ENCODE measurements at regions not wholly inside any gene's neighbourhood (a gene's known extent, or its start where the extent isn't known, plus 50 kb on each side); places are given as distances from the start of the nearest gene placed in this dataset.

DNA sequence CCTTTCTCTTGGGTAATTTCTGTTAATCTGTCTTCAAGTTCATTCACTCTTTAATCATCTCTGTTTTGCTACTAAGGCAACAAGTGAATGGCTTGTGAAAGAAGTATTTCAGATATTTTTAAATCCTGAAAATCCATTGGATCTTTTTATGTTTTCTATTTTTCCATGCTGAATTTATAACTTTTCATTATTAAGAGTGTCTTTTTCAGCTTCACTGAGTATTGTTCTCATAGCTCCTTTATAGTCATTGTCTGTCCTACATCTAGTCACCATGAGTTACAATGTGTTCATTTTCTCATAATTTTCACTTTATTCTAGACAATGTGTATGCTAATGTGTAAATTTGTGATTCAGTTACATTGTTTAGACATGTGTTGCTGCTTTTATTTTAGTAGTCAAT, 556.4 kb downstream of the TUSC1 start:
- ATAC-seq (no peak), DNase-seq (ENCODE audit: low read depth, low spot score) (no peak)
- H3K27ac ChIP-seq (ENCODE audit: low read length): no peak overlapping the region
- BruUV-seq (replicated peaks): no TSS peak
- ChIA-PET CTCF (no interaction called here), POLR2A (no interaction called here)
- intact Hi-C loops (cut with micrococcal nuclease; ENCODE audit: unreplicated experiment): no loop called here
- no peaks in the 10 kb centered on the region for H3K27me3 ChIP-seq (ENCODE audit: control insufficient read depth, insufficient read depth, low read length)
- H3K4me1 ChIP-seq (ENCODE audit: control insufficient read depth, insufficient read depth, low read length): no peaks in the 10 kb centered on the region
- H3K4me3 ChIP-seq (ENCODE audit: low read depth in 2 of 2, low read length in 2 of 2): no peak overlapping the region
- H3K9me3 ChIP-seq (ENCODE audit: control insufficient read depth, insufficient read depth, low read depth, low read length): no peaks in the 10 kb centered on the region
- no peaks in the 10 kb centered on the region for H3K36me3 ChIP-seq (ENCODE audit: control insufficient read depth, insufficient read depth, low read length)
- TF ChIP-seq POLR2AphosphoS5 (IDR thresholded peaks at IDR 0.05; ENCODE audit: low read depth, low read length) (no peak), SIN3A (IDR thresholded peaks at IDR 0.05; ENCODE audit: borderline replicate concordance, insufficient read depth, low read depth, low read length) (no peak), TCF7L2 (IDR thresholded peaks at IDR 0.05; ENCODE audit: low read depth, low read length) (no peak)
- TF ChIP-seq, protein P1, sequence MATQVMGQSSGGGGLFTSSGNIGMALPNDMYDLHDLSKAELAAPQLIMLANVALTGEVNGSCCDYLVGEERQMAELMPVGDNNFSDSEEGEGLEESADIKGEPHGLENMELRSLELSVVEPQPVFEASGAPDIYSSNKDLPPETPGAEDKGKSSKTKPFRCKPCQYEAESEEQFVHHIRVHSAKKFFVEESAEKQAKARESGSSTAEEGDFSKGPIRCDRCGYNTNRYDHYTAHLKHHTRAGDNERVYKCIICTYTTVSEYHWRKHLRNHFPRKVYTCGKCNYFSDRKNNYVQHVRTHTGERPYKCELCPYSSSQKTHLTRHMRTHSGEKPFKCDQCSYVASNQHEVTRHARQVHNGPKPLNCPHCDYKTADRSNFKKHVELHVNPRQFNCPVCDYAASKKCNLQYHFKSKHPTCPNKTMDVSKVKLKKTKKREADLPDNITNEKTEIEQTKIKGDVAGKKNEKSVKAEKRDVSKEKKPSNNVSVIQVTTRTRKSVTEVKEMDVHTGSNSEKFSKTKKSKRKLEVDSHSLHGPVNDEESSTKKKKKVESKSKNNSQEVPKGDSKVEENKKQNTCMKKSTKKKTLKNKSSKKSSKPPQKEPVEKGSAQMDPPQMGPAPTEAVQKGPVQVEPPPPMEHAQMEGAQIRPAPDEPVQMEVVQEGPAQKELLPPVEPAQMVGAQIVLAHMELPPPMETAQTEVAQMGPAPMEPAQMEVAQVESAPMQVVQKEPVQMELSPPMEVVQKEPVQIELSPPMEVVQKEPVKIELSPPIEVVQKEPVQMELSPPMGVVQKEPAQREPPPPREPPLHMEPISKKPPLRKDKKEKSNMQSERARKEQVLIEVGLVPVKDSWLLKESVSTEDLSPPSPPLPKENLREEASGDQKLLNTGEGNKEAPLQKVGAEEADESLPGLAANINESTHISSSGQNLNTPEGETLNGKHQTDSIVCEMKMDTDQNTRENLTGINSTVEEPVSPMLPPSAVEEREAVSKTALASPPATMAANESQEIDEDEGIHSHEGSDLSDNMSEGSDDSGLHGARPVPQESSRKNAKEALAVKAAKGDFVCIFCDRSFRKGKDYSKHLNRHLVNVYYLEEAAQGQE (IDR thresholded peaks at IDR 0.05; ENCODE audit: insufficient read depth in 1 of 2, low read depth in 2 of 2, low read length in 1 of 2): no peak
- TF ChIP-seq, protein P2, sequence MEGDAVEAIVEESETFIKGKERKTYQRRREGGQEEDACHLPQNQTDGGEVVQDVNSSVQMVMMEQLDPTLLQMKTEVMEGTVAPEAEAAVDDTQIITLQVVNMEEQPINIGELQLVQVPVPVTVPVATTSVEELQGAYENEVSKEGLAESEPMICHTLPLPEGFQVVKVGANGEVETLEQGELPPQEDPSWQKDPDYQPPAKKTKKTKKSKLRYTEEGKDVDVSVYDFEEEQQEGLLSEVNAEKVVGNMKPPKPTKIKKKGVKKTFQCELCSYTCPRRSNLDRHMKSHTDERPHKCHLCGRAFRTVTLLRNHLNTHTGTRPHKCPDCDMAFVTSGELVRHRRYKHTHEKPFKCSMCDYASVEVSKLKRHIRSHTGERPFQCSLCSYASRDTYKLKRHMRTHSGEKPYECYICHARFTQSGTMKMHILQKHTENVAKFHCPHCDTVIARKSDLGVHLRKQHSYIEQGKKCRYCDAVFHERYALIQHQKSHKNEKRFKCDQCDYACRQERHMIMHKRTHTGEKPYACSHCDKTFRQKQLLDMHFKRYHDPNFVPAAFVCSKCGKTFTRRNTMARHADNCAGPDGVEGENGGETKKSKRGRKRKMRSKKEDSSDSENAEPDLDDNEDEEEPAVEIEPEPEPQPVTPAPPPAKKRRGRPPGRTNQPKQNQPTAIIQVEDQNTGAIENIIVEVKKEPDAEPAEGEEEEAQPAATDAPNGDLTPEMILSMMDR (IDR thresholded peaks at IDR 0.05): no peak
- in situ Hi-C loops (cut with HindIII; ENCODE audit: low pct_unique_long_range_greater_than_20kb, low sequenced_read_pairs): no loop called here

DNA sequence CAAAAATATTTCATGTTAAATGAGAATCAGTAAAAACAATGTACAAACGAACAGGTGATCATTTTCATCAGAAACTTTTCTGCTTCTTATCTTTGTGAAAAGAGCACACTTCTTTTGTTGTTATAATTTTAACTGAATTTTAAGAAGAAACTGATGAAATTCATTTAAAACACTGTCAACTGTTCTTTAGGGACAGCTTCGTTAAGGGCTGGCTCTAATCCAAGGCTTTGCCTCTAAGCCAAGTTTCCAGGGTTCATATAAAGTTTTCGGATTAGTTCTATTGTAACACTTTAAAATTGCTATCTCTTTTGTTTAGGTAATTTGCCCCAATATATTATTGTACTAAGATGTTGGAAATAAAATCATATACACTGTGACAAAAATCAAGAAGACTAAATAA, 559.2 kb downstream of the TUSC1 start:
- Histone ChIP-seq H3K36me3 (ENCODE audit: control insufficient read depth, insufficient read depth, low read length) (no peaks in the 10 kb centered on the region), H3K27me3 (ENCODE audit: control insufficient read depth, insufficient read depth, low read length) (no peaks in the 10 kb centered on the region), H3K9me3 (ENCODE audit: control insufficient read depth, insufficient read depth, low read depth, low read length) (no peaks in the 10 kb centered on the region), H3K4me3 (ENCODE audit: low read depth in 2 of 2, low read length in 2 of 2) (no peak overlapping the region), H3K4me1 (ENCODE audit: control insufficient read depth, insufficient read depth, low read length) (no peaks in the 10 kb centered on the region), H3K27ac (ENCODE audit: low read length) (no peak overlapping the region)
- ChIA-PET CTCF (no interaction called here), POLR2A (no interaction called here)
- DNase-seq (ENCODE audit: low read depth, low spot score) (no peak), ATAC-seq (no peak)
- TF ChIP-seq, protein P2 (IDR thresholded peaks at IDR 0.05): no peak
- TF ChIP-seq SIN3A (IDR thresholded peaks at IDR 0.05; ENCODE audit: borderline replicate concordance, insufficient read depth, low read depth, low read length) (no peak), POLR2AphosphoS5 (IDR thresholded peaks at IDR 0.05; ENCODE audit: low read depth, low read length) (no peak), TCF7L2 (IDR thresholded peaks at IDR 0.05; ENCODE audit: low read depth, low read length) (no peak)
- TF ChIP-seq, protein P1 (IDR thresholded peaks at IDR 0.05; ENCODE audit: insufficient read depth in 1 of 2, low read depth in 2 of 2, low read length in 1 of 2): no peak
- BruUV-seq (replicated peaks): no TSS peak
- in situ Hi-C loops (cut with HindIII; ENCODE audit: low pct_unique_long_range_greater_than_20kb, low sequenced_read_pairs) (no loop called here), intact Hi-C loops (cut with micrococcal nuclease; ENCODE audit: unreplicated experiment) (no loop called here)
